HG03575 (cell line): ENCODE measurements at regions not wholly inside any gene's neighbourhood (a gene's known extent, or its start where the extent isn't known, plus 50 kb on each side); places are given as distances from the start of the nearest gene placed in this dataset.
"Not testable (repeated sequence)": the region's sequence is repeated elsewhere in the genome, so short reads cannot be mapped to it uniquely, and the experiment has no call there.

Experiments used
- ATAC-seq: cut with Tn5 transposase; IDR thresholded peaks from one replicate; pipeline ENCODE4 v1.9.1; 2021; ENCODE audit not compliant: unreplicated experiment, insufficient number of reproducible peaks, low FRiP score; ENCODE audit errors: extremely low read depth

DNA sequence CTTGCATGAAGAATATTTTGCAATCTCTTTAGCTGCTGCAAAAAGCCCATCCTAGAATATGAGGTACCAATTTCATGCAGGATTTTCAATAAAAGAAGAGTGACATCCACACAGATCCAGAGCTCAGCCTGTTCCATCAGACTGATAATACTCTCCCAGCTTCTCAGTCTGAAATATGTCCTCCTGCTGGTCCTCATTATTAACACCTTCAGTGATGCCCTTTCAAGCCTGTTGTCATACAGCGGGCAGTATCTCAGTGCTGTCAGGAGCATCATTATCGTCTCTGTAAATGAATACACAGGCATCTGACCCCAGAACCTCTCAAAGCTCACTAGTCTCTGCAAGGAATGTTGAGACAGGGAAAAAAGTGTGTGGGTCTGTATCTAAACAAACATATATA, 1387.8 kb downstream of the OTOL1 start:
- no peak for ATAC-seq

DNA sequence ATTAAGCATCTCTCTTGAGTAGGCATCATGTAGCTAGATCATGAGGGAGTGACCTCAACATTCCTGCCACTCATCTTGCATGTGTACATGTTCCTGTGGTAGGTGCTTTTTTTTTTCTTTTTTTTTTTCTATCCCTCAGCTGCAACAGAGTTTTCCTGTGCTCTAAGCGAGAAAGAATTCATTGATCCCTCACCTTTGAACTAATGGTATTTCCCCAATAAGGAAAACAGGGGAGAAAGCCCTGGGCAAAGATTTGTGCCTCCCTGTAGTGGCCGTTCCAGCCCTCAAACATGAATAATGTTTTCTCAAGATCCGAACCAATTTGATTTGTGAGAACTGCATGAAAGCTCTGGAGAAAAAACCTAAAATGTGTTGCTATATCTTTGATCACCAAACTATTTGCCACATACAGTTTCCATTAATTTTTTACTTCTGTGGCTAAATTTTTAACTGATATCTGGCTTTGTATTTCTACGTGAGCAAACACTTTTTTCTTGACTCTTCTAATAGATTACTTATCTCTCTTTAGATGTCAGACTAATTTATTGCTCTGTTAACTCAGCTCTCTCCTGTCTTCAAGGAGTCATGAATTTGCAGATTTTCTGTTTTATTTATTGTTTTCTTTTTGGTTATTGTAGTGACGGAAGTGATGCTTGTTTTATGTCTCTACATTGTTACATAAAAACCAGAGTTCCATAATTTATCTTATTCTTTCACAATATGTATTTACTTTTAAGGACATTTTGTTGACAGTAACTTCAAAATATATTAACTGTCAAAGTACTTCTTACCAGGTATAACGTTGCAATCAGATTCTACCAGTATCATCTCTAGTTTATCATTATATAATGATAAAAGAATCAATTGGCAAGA, 1396.5 kb downstream of the OTOL1 start:
- ATAC-seq, result no peak

DNA sequence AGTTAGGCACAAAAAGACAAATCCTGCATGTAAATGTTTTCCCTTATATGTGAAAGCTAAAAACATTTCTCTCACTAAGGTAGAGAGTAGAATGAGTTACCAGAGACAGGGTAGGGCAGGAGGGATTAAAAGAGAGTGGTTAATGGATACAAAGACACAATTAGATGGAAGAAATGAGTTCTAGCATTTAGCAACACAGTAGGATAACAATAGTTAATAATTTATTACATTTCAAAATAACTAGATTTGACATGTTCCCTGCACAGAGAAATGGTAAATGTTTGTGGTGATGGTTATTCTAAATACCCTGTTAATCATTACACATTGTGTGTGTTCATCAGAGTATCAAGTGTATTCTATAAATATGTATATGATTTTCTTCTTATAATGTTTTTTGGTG, 1400.7 kb downstream of the OTOL1 start:
- ATAC-seq, result no peak

DNA sequence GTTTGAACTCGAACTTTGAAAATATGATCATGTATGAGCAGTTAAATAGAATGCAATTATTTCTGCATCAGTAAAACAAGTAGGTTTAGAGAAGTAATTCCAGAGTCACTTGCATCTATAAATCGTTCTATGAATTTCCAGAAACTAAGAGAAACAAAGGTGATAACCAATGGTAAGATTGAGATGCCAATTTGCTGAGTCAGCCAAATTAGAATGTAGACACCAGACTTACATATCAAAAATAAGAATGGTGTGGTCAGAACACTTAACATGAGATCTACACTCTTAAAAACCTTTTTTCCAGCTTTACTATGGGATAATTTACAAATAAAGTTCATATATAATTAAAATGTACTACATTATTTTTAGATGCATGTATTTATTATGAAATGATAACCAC, 1435.9 kb downstream of the OTOL1 start:
- no peak for ATAC-seq

DNA sequence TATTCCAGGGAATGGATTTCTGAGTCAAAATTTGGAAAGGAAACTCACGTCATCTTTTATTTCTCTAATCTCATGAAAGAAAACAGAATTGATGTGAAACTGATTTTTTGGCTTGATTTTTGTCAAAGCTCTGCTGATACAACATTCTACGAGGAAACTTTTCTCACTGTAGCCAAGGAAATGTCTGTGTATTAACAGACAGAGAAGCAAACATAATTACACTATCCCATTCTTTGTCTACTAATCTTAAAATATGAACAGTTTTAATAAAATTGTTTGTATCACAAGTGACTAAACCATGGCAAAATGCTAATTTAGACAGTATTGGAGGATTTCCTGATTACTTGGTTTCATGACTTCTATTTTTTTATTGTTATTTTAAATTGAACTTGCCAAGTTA, 1437.0 kb downstream of the OTOL1 start:
- no peak for ATAC-seq

DNA sequence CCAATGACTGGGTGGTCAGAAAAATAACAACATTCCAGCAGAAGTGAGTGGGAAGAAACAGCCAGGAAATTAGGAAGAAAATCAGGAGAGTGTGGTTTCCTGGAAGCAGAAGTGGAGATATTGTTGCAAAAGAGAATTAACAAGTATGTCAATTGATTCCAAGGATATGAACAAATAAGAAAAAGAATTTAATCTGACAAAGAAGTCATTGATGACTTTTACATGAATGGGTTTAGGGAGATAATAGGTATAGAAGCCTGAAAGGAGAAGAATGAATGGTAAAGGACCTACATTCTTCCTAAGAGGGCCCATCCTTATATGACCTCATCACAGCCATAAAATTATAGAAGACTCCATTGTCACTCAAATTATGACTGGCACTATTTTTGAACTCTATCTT, 1440.1 kb downstream of the OTOL1 start:
- no peak for ATAC-seq

DNA sequence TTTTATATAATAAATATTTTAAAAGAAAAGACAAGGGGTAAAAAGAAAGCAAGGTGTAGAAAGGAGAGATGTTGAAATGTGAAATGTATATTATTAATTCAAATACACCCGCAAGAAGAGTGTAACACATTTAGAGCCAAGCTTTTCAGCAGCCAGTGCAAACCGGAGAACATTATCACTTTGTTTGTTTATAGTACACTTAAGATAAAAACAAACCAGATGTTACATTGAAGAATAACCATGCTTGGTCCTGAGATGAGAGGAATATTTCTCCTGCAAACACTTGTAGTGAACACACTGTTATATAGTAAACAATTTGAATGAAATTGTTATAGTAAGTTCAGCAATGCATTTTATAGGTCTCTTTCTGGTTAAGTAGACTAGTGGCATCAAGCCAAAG, 1441.5 kb downstream of the OTOL1 start:
- ATAC-seq, result no peak

DNA sequence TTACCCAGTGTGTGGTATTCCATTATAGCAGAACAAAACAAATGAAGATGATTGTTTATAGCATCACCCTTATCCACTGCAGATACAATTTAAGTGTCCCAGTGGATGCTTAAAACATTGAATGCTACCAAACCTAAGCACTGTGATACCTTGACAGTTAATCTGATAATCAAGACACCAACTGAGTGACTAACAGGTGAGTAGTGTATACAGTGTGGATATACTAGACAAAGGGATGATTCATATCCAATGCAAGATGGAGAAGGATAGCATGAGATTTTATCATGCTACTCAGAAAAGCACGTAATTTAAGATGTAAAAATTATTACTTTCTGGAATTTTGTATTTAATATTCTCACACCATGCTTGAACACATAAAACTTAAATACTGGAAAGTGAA, 1449.0 kb downstream of the OTOL1 start:
- no peak for ATAC-seq

DNA sequence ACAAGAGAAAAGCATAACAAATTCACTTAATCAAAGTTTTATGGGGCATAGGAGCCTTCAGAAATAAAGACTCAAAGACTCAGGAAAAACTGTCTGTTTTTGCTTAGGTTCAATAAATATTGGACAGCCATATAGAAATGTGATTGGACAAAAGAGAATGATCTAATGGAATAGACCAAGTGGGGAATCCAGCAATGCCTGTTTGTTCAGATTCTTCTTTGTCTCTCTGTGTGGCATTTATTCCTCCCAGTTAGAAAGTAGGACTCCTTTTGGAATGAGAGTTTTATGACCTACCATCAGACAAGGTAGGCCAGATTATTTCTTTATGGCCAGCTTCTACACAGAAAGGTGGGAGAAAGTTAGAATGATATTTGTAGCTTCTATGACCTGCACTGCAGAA, 1460.1 kb downstream of the OTOL1 start:
- no peak for ATAC-seq

DNA sequence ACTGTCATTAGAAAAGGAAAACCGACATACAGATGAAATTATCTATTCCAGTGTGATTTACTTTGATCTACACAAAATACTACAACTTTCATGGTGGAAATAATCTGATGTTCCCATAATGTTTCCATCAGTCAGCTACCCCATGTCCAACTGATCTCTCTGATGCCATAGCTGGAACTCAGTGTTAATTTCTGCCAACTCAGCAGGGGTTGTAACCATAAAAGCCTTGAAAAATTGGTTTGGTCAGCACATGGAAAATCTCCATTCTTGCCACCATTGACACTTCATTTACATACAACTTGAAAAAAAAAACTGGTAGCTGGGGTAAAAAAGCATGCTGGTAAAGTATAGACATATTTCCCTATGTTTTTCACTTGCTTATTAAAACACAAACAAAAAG, 1463.7 kb downstream of the OTOL1 start:
- no peak for ATAC-seq

DNA sequence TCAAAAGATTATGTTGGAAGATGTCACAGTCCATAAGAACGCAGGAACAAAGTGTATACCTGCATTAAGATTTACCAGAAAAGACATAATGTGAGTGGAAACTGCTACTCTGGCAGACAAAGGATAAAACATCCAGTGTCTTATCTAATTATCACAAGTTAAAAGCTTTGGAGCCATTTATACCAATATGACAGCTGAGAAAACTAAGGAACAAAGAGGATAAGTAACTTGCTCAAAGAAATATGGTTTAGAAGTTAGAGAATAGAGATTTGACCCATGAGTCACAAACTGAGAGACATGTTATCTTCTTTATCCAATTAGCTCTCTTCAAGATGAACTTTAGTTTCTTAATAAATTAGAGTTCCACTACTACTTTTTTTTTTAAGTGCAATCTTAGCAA, 1473.7 kb downstream of the OTOL1 start:
- ATAC-seq, result no peak

DNA sequence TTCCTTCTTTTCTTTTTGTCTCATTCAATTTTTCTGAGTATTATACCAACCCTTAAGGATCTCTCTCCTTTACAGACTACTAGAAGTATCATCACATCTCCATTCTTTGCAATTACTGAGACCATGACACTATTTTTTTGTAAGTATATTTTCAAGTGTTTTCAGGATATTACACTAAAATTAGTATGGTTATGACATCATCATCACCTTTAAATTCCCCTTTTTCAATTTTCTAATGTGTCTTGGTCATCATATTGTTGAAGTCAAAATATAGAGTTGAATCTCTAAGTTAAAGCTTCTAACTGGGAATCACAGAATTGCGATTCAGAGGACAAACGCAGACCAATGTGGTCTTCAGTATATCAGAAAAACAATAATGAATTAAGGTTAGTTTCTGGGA, 1475.1 kb downstream of the OTOL1 start:
- no peak for ATAC-seq

DNA sequence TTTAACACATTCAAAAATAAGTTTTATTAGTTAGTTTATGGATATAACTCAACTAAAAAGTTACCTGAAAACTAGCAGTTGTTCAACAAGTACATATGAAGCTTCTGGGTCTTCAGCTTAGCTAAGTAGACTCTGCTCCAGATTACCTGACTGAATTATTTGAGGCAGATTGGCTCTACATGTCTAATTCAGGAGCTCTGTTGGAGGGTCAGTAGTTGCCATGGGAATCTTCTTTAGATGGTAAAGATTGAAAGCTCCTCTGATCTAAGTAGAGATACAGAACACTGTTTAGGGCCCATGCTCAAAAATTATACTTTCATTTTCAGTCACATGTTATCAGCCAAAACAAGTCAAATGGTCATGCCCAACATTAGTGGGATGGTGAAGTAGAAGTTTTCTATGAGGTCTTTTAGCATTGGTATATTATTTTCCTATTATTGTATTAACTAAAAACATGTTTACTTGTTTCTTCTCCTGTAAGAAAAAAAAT, 1476.9 kb downstream of the OTOL1 start:
- ATAC-seq, result no peak

DNA sequence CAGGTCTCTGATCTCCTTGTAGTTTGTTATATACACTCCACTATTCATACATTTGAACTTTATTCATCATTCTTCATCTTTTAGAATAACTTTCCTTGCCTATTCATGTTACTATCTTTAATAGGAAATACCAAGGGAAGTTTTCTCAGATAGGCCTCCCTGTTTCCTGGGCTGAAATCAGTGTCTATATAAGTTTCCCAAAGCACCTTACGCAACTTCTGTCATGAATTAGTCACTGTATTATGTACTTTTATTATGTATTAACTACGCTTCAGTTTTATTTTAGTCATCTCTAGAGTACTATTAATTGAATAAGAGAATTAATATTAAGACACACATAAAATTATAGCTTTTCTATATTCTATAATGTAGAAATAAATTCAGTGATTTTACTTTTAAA, 1481.5 kb downstream of the OTOL1 start:
- no peak for ATAC-seq

DNA sequence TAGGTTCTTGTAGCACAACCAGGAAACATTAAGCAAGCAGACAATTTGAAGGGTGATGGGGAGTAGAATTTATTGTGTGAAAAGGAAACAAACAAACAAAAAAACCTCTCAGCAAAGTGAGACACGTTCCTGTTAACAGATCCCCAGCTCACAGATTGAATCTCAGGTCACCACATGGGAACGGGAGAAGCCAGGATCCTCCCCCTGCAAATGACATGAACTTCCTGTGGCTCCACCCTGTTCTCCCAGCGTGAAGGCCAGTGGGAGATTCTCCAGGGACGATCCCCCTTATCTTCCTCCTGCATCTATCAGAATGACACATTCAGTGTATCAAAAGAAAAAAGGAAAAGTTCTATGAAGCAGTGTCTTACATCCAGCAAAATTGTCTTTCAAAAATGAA, 1488.1 kb downstream of the OTOL1 start:
- no peak for ATAC-seq

DNA sequence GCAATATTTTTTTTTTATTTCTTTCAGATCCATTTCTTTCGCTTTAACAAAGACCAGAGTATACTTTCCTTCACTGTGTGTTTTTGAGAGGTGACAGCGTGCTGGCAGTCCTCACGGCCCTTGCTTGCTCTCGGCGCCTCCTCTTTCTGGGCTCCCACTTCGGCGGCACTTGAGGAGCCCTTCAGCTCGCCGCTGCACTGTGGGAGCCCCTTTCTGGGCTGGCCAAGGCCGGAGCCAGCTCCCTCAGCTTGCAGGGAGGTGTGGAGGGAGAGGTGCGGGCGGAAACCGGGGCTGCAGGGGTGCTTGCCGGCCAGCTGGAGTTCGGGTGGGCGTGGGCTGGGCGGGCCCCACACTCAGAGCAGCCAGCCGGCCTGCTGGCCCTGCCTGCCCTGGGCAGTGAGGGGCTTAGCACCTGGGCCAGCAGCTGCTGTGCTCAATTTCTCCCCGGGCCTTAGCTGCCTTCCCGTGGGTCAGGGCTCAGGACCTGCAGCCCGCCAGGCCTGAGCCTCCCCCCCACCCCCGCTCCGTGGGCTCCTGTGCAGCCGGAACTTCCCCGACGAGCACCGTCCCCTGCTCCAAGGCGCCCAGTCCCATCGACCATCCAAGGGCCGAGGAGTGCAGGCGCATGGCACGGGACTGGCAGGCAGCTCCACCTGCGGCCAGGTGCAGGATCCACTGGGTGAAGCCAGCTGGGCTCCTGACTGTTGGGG, 1490.6 kb downstream of the OTOL1 start:
- not testable (repeated sequence) for ATAC-seq

DNA sequence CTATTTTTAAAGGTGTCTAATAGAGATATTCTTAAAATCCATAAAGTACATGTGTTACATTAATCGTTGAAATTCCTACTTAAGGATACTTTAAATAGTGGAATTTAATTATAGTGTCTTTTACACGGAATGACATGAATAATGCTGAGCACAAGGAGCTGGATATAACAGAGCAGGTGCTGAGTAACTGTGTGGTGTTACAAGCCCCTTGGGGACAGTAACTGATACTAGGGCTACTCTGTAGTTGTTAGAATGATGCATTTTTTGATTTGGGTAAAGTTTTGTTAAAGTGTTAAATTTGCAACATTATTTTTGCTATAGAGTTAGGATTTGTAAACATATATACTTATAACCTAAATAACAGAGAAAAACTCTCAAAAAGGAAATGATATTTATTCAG, 1496.1 kb downstream of the OTOL1 start:
- ATAC-seq, result no peak

DNA sequence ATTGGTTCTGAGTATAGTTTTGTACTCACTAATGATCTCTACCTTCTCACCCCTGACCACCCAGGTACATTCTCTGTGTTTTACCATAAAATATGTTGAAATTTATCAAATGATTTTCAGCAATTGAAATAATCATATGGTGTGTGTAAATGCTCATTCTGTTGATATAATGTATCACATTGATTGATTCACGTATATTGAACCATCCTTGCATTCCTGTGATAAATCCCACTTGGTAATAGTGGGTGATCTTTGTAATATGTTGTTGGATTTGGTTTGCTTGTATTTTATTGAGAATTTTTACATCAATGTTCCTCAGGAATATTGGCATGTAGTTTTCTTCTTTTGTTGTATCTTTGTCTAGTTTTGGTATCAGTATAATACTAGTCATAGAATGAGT, 1497.6 kb downstream of the OTOL1 start:
- ATAC-seq, result no peak

DNA sequence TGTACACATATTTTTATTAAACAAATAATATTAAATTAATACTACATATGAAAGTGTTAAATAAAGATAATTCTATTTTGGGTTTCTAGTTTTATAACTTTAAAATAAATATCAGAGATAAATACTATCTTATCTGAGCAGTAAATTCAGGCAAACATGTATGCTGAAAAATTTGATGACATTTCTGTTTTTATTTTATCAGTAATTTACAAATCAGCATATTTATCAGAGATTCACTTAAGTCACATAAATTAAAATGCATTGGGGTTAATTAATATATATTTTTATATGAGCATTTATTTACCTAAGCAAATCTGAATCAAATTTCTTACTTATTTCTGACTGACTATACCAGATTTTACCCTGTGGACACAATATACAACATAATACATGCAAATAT, 1499.8 kb downstream of the OTOL1 start:
- ATAC-seq, result no peak

DNA sequence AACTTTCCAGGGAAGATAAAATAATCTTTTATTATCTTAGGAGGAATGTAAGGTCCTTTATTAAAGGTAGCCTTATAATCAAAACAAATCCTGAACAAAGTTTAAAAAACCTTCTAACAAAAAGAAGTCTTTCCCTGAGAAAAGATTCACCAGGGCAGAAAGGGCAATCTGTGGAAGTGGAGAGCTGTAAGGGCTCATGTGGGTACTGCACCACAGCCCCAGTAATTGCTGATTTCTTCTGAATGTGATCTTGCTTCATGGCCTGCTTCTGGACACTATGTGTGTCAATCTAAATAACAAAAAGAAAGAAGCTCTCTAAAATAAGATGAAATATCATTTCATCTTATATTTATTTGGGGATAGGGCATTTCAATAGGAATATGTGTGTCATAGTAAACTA, 1501.6 kb downstream of the OTOL1 start:
- ATAC-seq, result no peak
